HEK293 (cell line): ENCODE measurements at regions not wholly inside any gene's neighbourhood (a gene's known extent, or its start where the extent isn't known, plus 50 kb on each side); places are given as distances from the start of the nearest gene placed in this dataset.

ENCODE experiments used
- CTCF ChIP-seq: fragments of 450-650 bp; formaldehyde crosslinking; IDR thresholded peaks from 2 replicates; pipeline ENCODE4 v1.5.1; 2016; ENCODE audit warnings: missing biosample characterization, missing genetic modification characterization
- SP2 ChIP-seq: fragments of 450-650 bp; formaldehyde crosslinking; IDR thresholded peaks from 2 replicates; pipeline ENCODE4 v1.5.1; 2016; ENCODE audit warnings: missing biosample characterization, missing genetic modification characterization
- ZFHX2 ChIP-seq: fragments of 450-650 bp; formaldehyde crosslinking; conservative IDR thresholded peaks from 2 replicates; pipeline ENCODE4 v1.5.1; 2016; ENCODE audit warnings: missing biosample characterization, missing genetic modification characterization
- ZNF133 ChIP-seq: fragments of 450-650 bp; formaldehyde crosslinking; IDR thresholded peaks from 2 replicates; pipeline ENCODE4 v1.5.1; 2016; ENCODE audit warnings: missing biosample characterization, missing genetic modification characterization
- ZNF2 ChIP-seq: fragments of 450-650 bp; formaldehyde crosslinking; IDR thresholded peaks from 2 replicates; pipeline ENCODE4 v1.5.1; 2016; ENCODE audit warnings: missing biosample characterization, missing genetic modification characterization
- ZNF362 ChIP-seq: fragments of 450-650 bp; formaldehyde crosslinking; IDR thresholded peaks from 2 replicates; pipeline ENCODE4 v1.5.1; 2016; ENCODE audit warnings: missing biosample characterization, missing genetic modification characterization
- ZNF654 ChIP-seq: fragments of 450-650 bp; formaldehyde crosslinking; IDR thresholded peaks from 2 replicates; pipeline ENCODE4 v1.5.1; 2016; ENCODE audit warnings: low read depth, missing biosample characterization, missing genetic modification characterization
- ZNF707 ChIP-seq: fragments of 450-650 bp; formaldehyde crosslinking; IDR thresholded peaks from 2 replicates; pipeline ENCODE4 v1.5.1; 2016; ENCODE audit warnings: missing biosample characterization, missing genetic modification characterization
- ZNF747 ChIP-seq: fragments of 450-650 bp; formaldehyde crosslinking; IDR thresholded peaks from 2 replicates; pipeline ENCODE4 v1.5.1; 2016; ENCODE audit warnings: missing biosample characterization, missing genetic modification characterization

- TF ChIP-seq CTCF (tag by site-specific recombination) (no peak), ZNF654 (tag by site-specific recombination) (no peak), ZNF747 (tag by site-specific recombination) (no peak), ZNF2 (tag by site-specific recombination) (no peak), ZFHX2 (tag by site-specific recombination) (no peak), SP2 (no peak), ZNF133 (no peak), ZNF707 (tag by site-specific recombination) (no peak), ZNF362 (no peak)
Measured at GRCh38 chr2:38450509-38450908, 73.4 kb upstream of the ATL2 start.
